IPS-11a (cell line): ENCODE measurements at regions not wholly inside any gene's neighbourhood (a gene's known extent, or its start where the extent isn't known, plus 50 kb on each side); places are given as distances from the start of the nearest gene placed in this dataset.

Source experiments
- H3K4me3 ChIP-seq: one replicate; pipeline ENCODE4 v1.5.1; 2013; ENCODE audit warnings: low read depth, low read length, control low read depth

GRCh38 chr14:26395726-26396125, 202.1 kb downstream of the NOVA1 start:
- H3K4me3 ChIP-seq: no peak overlapping the region

GRCh38 chr14:26394150-26394810, 203.6 kb downstream of the NOVA1 start:
- H3K4me3 ChIP-seq: no peak overlapping the region

GRCh38 chr14:26392498-26392897, 205.3 kb downstream of the NOVA1 start:
- no peak overlapping the region for H3K4me3 ChIP-seq

GRCh38 chr14:26389646-26390508, 208.0 kb downstream of the NOVA1 start:
- no peak overlapping the region for H3K4me3 ChIP-seq

GRCh38 chr14:26385310-26385709, 212.5 kb downstream of the NOVA1 start:
- no peak overlapping the region for H3K4me3 ChIP-seq

GRCh38 chr14:26382901-26383685, 214.7 kb downstream of the NOVA1 start:
- H3K4me3 ChIP-seq: no peak overlapping the region

- no peak overlapping the region for H3K4me3 ChIP-seq
These were observed 216.4 kb downstream of the NOVA1 start for GRCh38 chr14:26381405-26381804.

GRCh38 chr14:26380637-26381036, 217.2 kb downstream of the NOVA1 start:
- no peak overlapping the region for H3K4me3 ChIP-seq

GRCh38 chr14:26379951-26380350, 217.9 kb downstream of the NOVA1 start:
- H3K4me3 ChIP-seq: no peak overlapping the region

- H3K4me3 ChIP-seq: no peak overlapping the region
These were observed 220.7 kb downstream of the NOVA1 start for GRCh38 chr14:26377150-26377549.

GRCh38 chr14:26370115-26370514, 227.7 kb downstream of the NOVA1 start:
- no peak overlapping the region for H3K4me3 ChIP-seq

- no peak overlapping the region for H3K4me3 ChIP-seq
These were observed 234.1 kb downstream of the NOVA1 start for GRCh38 chr14:26363689-26364088.

- H3K4me3 ChIP-seq: no peak overlapping the region
These were observed 253.2 kb downstream of the NOVA1 start for GRCh38 chr14:26344596-26344995.

GRCh38 chr14:26339381-26339780, 258.5 kb downstream of the NOVA1 start:
- no peak overlapping the region for H3K4me3 ChIP-seq

GRCh38 chr14:26338231-26338630, 259.6 kb downstream of the NOVA1 start:
- no peak overlapping the region for H3K4me3 ChIP-seq

GRCh38 chr14:26334288-26334687, 263.5 kb downstream of the NOVA1 start:
- no peak overlapping the region for H3K4me3 ChIP-seq

GRCh38 chr14:26332966-26333365, 264.9 kb downstream of the NOVA1 start:
- no peak overlapping the region for H3K4me3 ChIP-seq

- H3K4me3 ChIP-seq: no peak overlapping the region
These were observed 266.9 kb downstream of the NOVA1 start for GRCh38 chr14:26330982-26331381.

- no peak overlapping the region for H3K4me3 ChIP-seq
These were observed 269.0 kb downstream of the NOVA1 start for GRCh38 chr14:26328791-26329190.

GRCh38 chr14:26323869-26324268, 274.0 kb downstream of the NOVA1 start:
- no peak overlapping the region for H3K4me3 ChIP-seq

GRCh38 chr14:26320886-26321285, 276.9 kb downstream of the NOVA1 start:
- H3K4me3 ChIP-seq: no peak overlapping the region
